ENCODE measurements at regions not wholly inside any gene's neighbourhood (a gene's known extent, or its start where the extent isn't known, plus 50 kb on each side); places are given as distances from the start of the nearest gene placed in this dataset.
A peak's percentile ranks its signal among the peaks of the same experiment; 100 is the strongest.

GRCh38 chr14:61226015-61226654 is 55.0 kb downstream of the TMEM30B start:
- FAIRE-seq (no peak), DNase-seq (ENCODE audit: low read depth) (no peak)

GRCh38 chr14:61225344-61225743 is 55.8 kb downstream of the TMEM30B start:
- Histone ChIP-seq H3K36me3 (ENCODE audit: control insufficient read depth, insufficient read depth, low read length) (no peaks in the 10 kb centered on the region), H3K4me3 (ENCODE audit: low read depth, low read length) (no peak overlapping the region), H3K27me3 (ENCODE audit: control insufficient read depth, insufficient read depth, low read length) (no peaks in the 10 kb centered on the region)
- DNase-seq (ENCODE audit: low read depth) (no peak), FAIRE-seq (no peak)
- no peak for TF ChIP-seq CTCF (IDR thresholded peaks at IDR 0.05; ENCODE audit: insufficient read depth, low read length, severe bottlenecking)

More at GRCh38 chr14:61226015-61226654, 55.0 kb downstream of the TMEM30B start:
- Histone ChIP-seq H3K4me3 (ENCODE audit: low read depth, low read length) (no peak overlapping the region), H3K36me3 (ENCODE audit: control insufficient read depth, insufficient read depth, low read length) (no peaks in the 10 kb centered on the region), H3K27me3 (ENCODE audit: control insufficient read depth, insufficient read depth, low read length) (no peaks in the 10 kb centered on the region)
- no peak for TF ChIP-seq CTCF (IDR thresholded peaks at IDR 0.05; ENCODE audit: insufficient read depth, low read length, severe bottlenecking)

DNA sequence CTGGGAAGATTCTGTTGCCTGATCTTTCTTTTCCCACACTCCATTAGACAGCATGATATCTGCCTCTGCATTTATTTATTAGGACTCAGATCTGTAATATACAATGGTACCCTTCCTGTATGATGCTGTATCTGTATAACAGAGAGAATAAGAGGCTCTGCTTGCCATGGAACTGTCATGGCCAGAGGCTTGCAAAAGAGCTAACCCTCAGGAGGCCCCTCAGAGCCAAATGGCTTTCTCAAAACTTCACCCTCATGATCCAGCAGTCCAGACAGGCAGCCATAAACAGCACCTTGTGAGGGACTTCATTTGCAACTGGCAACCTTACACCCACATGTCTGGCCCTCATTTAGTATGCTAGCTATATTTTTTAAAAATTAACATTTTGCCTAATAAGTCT is 57.6 kb downstream of the TMEM30B start:
- no peak for FAIRE-seq
- Histone ChIP-seq H3K4me3 (ENCODE audit: low read depth, low read length) (no peak overlapping the region), H3K27me3 (ENCODE audit: control insufficient read depth, insufficient read depth, low read length) (no peaks in the 10 kb centered on the region), H3K36me3 (ENCODE audit: control insufficient read depth, insufficient read depth, low read length) (no peaks in the 10 kb centered on the region)
- DNase-seq (ENCODE audit: low read depth), result no peak
- TF ChIP-seq CTCF (IDR thresholded peaks at IDR 0.05; ENCODE audit: insufficient read depth, low read length, severe bottlenecking), result no peak

- no peak for TF ChIP-seq CTCF (IDR thresholded peaks at IDR 0.05; ENCODE audit: insufficient read depth, low read length, severe bottlenecking)
- H3K36me3 ChIP-seq (ENCODE audit: control insufficient read depth, insufficient read depth, low read length), result no peaks in the 10 kb centered on the region
- H3K27me3 ChIP-seq (ENCODE audit: control insufficient read depth, insufficient read depth, low read length), result no peaks in the 10 kb centered on the region
- DNase-seq (ENCODE audit: low read depth), result peak; percentile 84
- FAIRE-seq, result no peak
- no peak overlapping the region for H3K4me3 ChIP-seq (ENCODE audit: low read depth, low read length)
These were observed 58.8 kb downstream of the TMEM30B start for GRCh38 chr14:61222388-61222787.

DNA sequence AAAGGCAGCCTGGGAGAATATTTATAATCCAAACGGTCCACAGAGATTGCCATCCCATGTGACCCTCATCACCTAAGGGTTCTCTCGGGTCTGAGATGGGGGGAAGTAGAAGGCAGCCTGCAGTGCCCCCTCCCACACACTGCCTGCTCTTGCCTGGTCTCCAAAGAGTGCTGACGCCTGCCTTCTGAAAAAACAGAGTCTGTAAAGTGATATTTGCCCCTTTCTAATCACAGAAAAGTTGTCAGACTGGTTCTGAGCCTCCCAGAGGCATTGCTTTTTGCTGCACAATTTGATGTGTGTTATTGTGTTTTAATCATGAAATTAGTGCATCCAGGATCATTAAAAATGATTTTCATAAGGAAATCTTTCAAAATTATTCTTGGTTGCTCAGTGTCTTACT is 59.2 kb downstream of the TMEM30B start:
- no peak for FAIRE-seq
- H3K27me3 ChIP-seq (ENCODE audit: control insufficient read depth, insufficient read depth, low read length), result no peaks in the 10 kb centered on the region
- TF ChIP-seq CTCF (IDR thresholded peaks at IDR 0.05; ENCODE audit: insufficient read depth, low read length, severe bottlenecking), result no peak
- peak; percentile 47 for DNase-seq (ENCODE audit: low read depth)
- H3K4me3 ChIP-seq (ENCODE audit: low read depth, low read length), result no peak overlapping the region
- no peaks in the 10 kb centered on the region for H3K36me3 ChIP-seq (ENCODE audit: control insufficient read depth, insufficient read depth, low read length)

- FAIRE-seq, result no peak
- Histone ChIP-seq H3K27me3 (ENCODE audit: control insufficient read depth, insufficient read depth, low read length) (no peaks in the 10 kb centered on the region), H3K36me3 (ENCODE audit: control insufficient read depth, insufficient read depth, low read length) (no peaks in the 10 kb centered on the region), H3K4me3 (ENCODE audit: low read depth, low read length) (no peak overlapping the region)
- peak; percentile 40 for DNase-seq (ENCODE audit: low read depth)
- TF ChIP-seq CTCF (IDR thresholded peaks at IDR 0.05; ENCODE audit: insufficient read depth, low read length, severe bottlenecking), result no peak
These were observed 61.5 kb downstream of the TMEM30B start for GRCh38 chr14:61219673-61220072.
